CD4-positive, alpha-beta T cell (primary cell): ENCODE measurements at regions not wholly inside any gene's neighbourhood (a gene's known extent, or its start where the extent isn't known, plus 50 kb on each side); places are given as distances from the start of the nearest gene placed in this dataset.

Experiments used
- ATAC-seq: fragments of 200-7000 bp; cut with Tn5 transposase; one replicate; pipeline ENCODE4 v1.10.0; 2022; ENCODE audit warnings: mild to moderate bottlenecking; ENCODE audit not compliant: poor library complexity
- CTCF ChIA-PET: fragments of 350-600 bp; sonication (Branson Sonifier 250); formaldehyde crosslinking; loops from one replicate; lab custom pipeline; 2021; ENCODE audit warnings: antibody characterized with exemption, inconsistent platforms; lab: Charles Lee
- POLR2A ChIA-PET: fragments of 350-600 bp; sonication (Branson Sonifier 250); formaldehyde crosslinking; loops from one replicate; lab custom pipeline; 2021; ENCODE audit warnings: antibody characterized with exemption, inconsistent platforms; lab: Charles Lee
- DNase-seq, 14 experiments: peaks; one replicate each; pipeline ENCODE4 v3.0.0-alpha.2; 2013 to 2020; ENCODE audit warnings: mixed read lengths in 2 of 14
- H3K27ac ChIP-seq, 2 donors: one replicate each; pipeline versions ENCODE4 v1.5.1 to v1.7.0; 2013; ENCODE audit warnings: low read length in 2 of 2, low read depth in 1 of 2, mild to moderate bottlenecking in 1 of 2
- H3K27me3 ChIP-seq, 2 experiments: 1 replicate in 1 of 2; 2 replicates in 1 of 2; pipeline versions ENCODE4 v1.6.1 to v1.7.0; 2013; ENCODE audit warnings: low read length in 2 of 2, control low read depth in 1 of 2, mild to moderate bottlenecking in 1 of 2, moderate library complexity in 1 of 2; ENCODE audit not compliant: insufficient read depth in 2 of 2, control insufficient read depth in 1 of 2
- H3K36me3 ChIP-seq: one replicate; pipeline ENCODE4 v1.6.1; 2013; ENCODE audit warnings: low read length, control low read depth; ENCODE audit not compliant: insufficient read depth
- H3K4me1 ChIP-seq: one replicate; pipeline ENCODE4 v1.6.1; 2013; ENCODE audit warnings: low read length, control low read depth; ENCODE audit not compliant: insufficient read depth
- H3K4me3 ChIP-seq: one replicate; pipeline ENCODE4 v1.5.1; 2013; ENCODE audit warnings: mild to moderate bottlenecking, low read length, moderate library complexity
- H3K9me3 ChIP-seq, 2 experiments: 1 replicate in 1 of 2; 2 replicates in 1 of 2; pipeline versions ENCODE4 v1.6.1 to v1.7.0; 2013; ENCODE audit warnings: low read length in 2 of 2, mild to moderate bottlenecking in 2 of 2, control low read depth in 1 of 2, moderate library complexity in 1 of 2; ENCODE audit not compliant: control insufficient read depth in 1 of 2, insufficient read depth in 1 of 2
- H3K27ac Mint-ChIP-seq: one replicate; pipeline ENCODE4 v1.8.0; 2020; ENCODE audit warnings: mixed read lengths
- H3K27me3 Mint-ChIP-seq: one replicate; pipeline ENCODE4 v1.8.0; 2021; ENCODE audit warnings: mixed read lengths
- H3K36me3 Mint-ChIP-seq: one replicate; pipeline ENCODE4 v1.8.0; 2021; ENCODE audit warnings: low read depth, mixed read lengths
- H3K4me1 Mint-ChIP-seq: one replicate; pipeline ENCODE4 v1.8.0; 2021; ENCODE audit warnings: low read depth, mixed read lengths
- H3K4me3 Mint-ChIP-seq: one replicate; pipeline ENCODE4 v1.8.0; 2020; ENCODE audit warnings: mild to moderate bottlenecking, mixed read lengths
- H3K9me3 Mint-ChIP-seq: one replicate; pipeline ENCODE4 v1.8.0; 2020; ENCODE audit warnings: mixed read lengths
- CTCF ChIP-seq: fragments of 200-600 bp; IDR thresholded peaks from one replicate; pipeline ENCODE4 v1.8.0; 2022; ENCODE audit warnings: antibody characterized with exemption, mild to moderate bottlenecking
- intact Hi-C, 2 experiments: fragments of 100-400 bp; cut with DNase I in 1 of 2; cut with micrococcal nuclease in 1 of 2; formaldehyde crosslinking; loops; one replicate each; pipeline versions ENCODE4 v1.15.1 to v1.9.0; 2023 to 2025; cut with DNase I, micrococcal nuclease

DNA sequence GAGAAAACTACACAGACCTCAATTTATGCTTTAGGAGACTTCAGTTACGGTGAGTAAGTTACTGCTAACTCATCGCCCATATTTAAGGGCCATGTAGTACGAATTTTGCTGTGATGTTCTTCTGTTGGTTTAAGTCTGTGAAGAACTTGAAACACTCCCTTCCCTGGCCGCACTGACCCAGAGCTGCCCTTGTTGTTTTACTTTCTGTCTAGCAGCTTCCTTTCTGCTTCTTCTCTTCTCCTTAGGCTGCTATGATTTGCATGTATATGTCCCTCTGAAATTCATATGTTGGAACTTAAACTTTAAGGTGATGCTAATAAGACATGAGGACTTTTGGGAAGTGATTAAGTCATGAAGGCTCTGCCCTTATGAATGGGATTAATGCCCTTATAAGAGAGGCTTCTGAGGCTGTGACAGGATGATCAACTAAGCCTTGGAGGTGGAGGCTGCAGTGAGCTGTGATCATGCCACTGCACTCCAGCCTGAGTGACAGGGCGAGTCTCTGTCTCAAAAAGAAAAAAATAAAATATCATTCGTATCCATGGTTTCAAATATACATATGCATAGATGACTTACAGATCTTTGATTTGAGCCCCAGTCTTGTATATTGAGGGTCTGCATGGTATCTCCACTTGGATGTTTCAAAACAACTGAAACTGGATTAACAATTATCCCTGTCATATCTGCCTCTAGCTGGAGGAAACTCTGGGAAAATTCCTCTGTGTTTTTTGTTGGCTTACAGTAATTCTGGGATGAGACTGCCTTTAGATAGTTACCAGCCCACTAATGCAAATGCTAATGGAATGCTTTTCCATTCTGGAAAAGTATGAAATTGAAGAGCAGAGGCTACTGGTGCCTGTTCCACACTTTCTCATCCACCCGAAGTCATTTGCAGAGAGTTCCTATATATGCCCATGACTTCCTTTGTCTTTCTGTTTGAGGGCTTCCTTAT is 263.4 kb upstream of the ACTBL2 start:
- no peak for TF ChIP-seq CTCF
- POLR2A ChIA-PET, result no interaction called here
- peaks cover 5% of the 10 kb centered on the region for H3K27me3 Mint-ChIP-seq
- H3K4me1 ChIP-seq, result no peaks in the 10 kb centered on the region
- H3K27me3 ChIP-seq, result peaks cover 0 to 7% of the 10 kb centered on the region in 2 experiments
- H3K27ac Mint-ChIP-seq, result no peak overlapping the region
- H3K4me3 Mint-ChIP-seq, result no peak overlapping the region
- H3K36me3 ChIP-seq, result no peaks in the 10 kb centered on the region
- no peak overlapping the region for H3K4me3 ChIP-seq
- H3K27ac ChIP-seq, result no peak overlapping the region
- H3K9me3 Mint-ChIP-seq, result no peaks in the 10 kb centered on the region
- CTCF ChIA-PET, result no interaction called here
- ATAC-seq, result no peak
- no peaks in the 10 kb centered on the region for H3K36me3 Mint-ChIP-seq
- intact Hi-C loops, result no loop called here
- peaks cover 0 to 7% of the 10 kb centered on the region in 2 experiments for H3K9me3 ChIP-seq
- H3K4me1 Mint-ChIP-seq, result no peaks in the 10 kb centered on the region
- DNase-seq, result no peak

GRCh38 chr5:57745029-57745428 is 262.4 kb upstream of the ACTBL2 start:
- TF ChIP-seq CTCF, result no peak
- intact Hi-C loops, result no loop called here
- H3K36me3 ChIP-seq, result no peaks in the 10 kb centered on the region
- Mint-ChIP-seq H3K4me1 (no peaks in the 10 kb centered on the region), H3K9me3 (no peaks in the 10 kb centered on the region), H3K27me3 (no peaks in the 10 kb centered on the region), H3K27ac (no peak overlapping the region), H3K4me3 (no peak overlapping the region), H3K36me3 (no peaks in the 10 kb centered on the region)
- H3K27me3 ChIP-seq, result peaks cover 0 to 7% of the 10 kb centered on the region in 2 experiments
- no peaks in the 10 kb centered on the region for H3K9me3 ChIP-seq
- H3K4me1 ChIP-seq, result no peaks in the 10 kb centered on the region
- H3K27ac ChIP-seq, result no peak overlapping the region
- ATAC-seq (no peak), DNase-seq (no peak)
- ChIA-PET POLR2A (no interaction called here), CTCF (no interaction called here)
- H3K4me3 ChIP-seq, result no peak overlapping the region

DNA sequence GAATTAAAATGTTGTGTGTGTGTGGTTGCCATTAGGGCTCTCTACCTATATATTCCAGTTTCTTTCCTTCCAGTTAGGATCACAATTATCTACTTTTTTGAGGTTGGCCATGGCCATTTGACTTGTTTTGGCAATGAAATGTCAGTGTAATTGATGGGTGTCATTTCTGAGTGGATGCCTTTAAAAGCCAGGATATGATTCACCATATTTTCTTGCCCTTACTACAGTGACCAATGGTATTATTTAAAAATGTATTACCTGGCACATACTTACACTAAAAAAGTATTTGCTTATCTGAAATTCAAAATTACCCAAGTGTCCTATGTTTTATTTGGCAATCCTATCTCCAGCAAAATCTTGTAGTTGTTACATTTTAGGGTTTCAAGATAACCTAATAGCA is 258.7 kb upstream of the ACTBL2 start:
- no peak for TF ChIP-seq CTCF
- no peak for DNase-seq
- ChIA-PET POLR2A (no interaction called here), CTCF (no interaction called here)
- Mint-ChIP-seq H3K36me3 (no peaks in the 10 kb centered on the region), H3K4me1 (no peaks in the 10 kb centered on the region), H3K4me3 (no peak overlapping the region), H3K27me3 (no peaks in the 10 kb centered on the region), H3K27ac (no peak overlapping the region), H3K9me3 (no peaks in the 10 kb centered on the region)
- Histone ChIP-seq H3K9me3 (no peaks in the 10 kb centered on the region), H3K36me3 (no peaks in the 10 kb centered on the region), H3K4me3 (no peak overlapping the region), H3K4me1 (no peaks in the 10 kb centered on the region), H3K27me3 (no peaks in the 10 kb centered on the region), H3K27ac (no peak overlapping the region)
- ATAC-seq, result no peak
- intact Hi-C loops, result no loop called here
